B cell (primary cell): ENCODE measurements at regions not wholly inside any gene's neighbourhood (a gene's known extent, or its start where the extent isn't known, plus 50 kb on each side); places are given as distances from the start of the nearest gene placed in this dataset.

Experiments
- ATAC-seq: fragments of 200-7000 bp; cut with Tn5 transposase; one replicate; pipeline ENCODE4 v1.10.0; 2021; ENCODE audit warnings: low read depth, mild to moderate bottlenecking, moderate number of reproducible peaks, moderate library complexity
- CTCF ChIA-PET: fragments of 350-600 bp; sonication (Branson Sonifier 250); formaldehyde crosslinking; loops from one replicate; lab custom pipeline; 2021; ENCODE audit warnings: antibody characterized with exemption, inconsistent platforms; lab: Charles Lee
- POLR2A ChIA-PET: fragments of 350-600 bp; sonication (Branson Sonifier 250); formaldehyde crosslinking; loops from one replicate; lab custom pipeline; 2021; ENCODE audit warnings: antibody characterized with exemption; lab: Charles Lee
- DNase-seq: peaks from one replicate; pipeline ENCODE4 v3.0.0; 2013
- H2AFZ ChIP-seq: 2 replicates; pipeline ENCODE4 v1.6.1; 2012; ENCODE audit warnings: mild to moderate bottlenecking, low read depth, low read length; ENCODE audit not compliant: insufficient read depth, poor library complexity, severe bottlenecking
- H3K27ac ChIP-seq, 2 donors: 1 replicate in 1 of 2; 2 replicates in 1 of 2; pipeline ENCODE4 v1.5.1; 2012 to 2013; ENCODE audit warnings: low read length in 2 of 2, mild to moderate bottlenecking in 2 of 2, moderate library complexity in 1 of 2
- H3K27me3 ChIP-seq, 4 experiments: fragments of 200-600 bp in 1 of 4; sonication (generic) in 1 of 4; replicated peaks in 1 of 4; 1 replicate in 2 of 4; 2 replicates in 2 of 4; pipeline versions ENCODE4 v1.6.1 to v1.7.0; 2013 to 2016; ENCODE audit warnings: low read length in 3 of 4, mild to moderate bottlenecking in 2 of 4, mixed read lengths in 1 of 4, moderate library complexity in 1 of 4; ENCODE audit not compliant: insufficient read depth in 4 of 4, control insufficient read depth in 3 of 4; ENCODE audit errors: control extremely low read depth in 1 of 4
- H3K36me3 ChIP-seq, 2 experiments: replicated peaks in 1 of 2; 1 replicate in 1 of 2; 2 replicates in 1 of 2; pipeline versions ENCODE4 v1.6.1 to v1.7.1; 2013; ENCODE audit warnings: low read length in 1 of 2; ENCODE audit not compliant: insufficient read depth in 2 of 2, control insufficient read depth in 1 of 2; ENCODE audit errors: control extremely low read depth in 1 of 2, extremely low read depth in 1 of 2
- H3K4me1 ChIP-seq, 2 donors: fragments of 200-600 bp in 1 of 2; sonication (generic) in 1 of 2; 1 replicate in 1 of 2; 2 replicates in 1 of 2; pipeline versions ENCODE4 v1.5.1 to v1.6.1; 2013 to 2017; ENCODE audit warnings: low read length in 2 of 2; ENCODE audit not compliant: control insufficient read depth in 2 of 2, insufficient read depth in 2 of 2
- H3K4me2 ChIP-seq: replicated peaks from 2 replicates; pipeline ENCODE3; 2012; ENCODE audit warnings: mild to moderate bottlenecking, low read depth, low read length; ENCODE audit not compliant: poor library complexity, severe bottlenecking
- H3K4me3 ChIP-seq, 5 experiments: fragments of 200-600 bp in 1 of 5; sonication (generic) in 1 of 5; 1 replicate in 3 of 5; 2 replicates in 2 of 5; pipeline versions ENCODE4 v1.5.1 to v1.7.0; 2011 to 2016; ENCODE audit warnings: low read length in 4 of 5, mild to moderate bottlenecking in 4 of 5, low read depth in 2 of 5, control low read depth in 1 of 5, moderate library complexity in 1 of 5; ENCODE audit not compliant: insufficient read depth in 1 of 5; ENCODE audit errors: control extremely low read depth in 1 of 5, extremely low read depth in 1 of 5
- H3K79me2 ChIP-seq: fragments of 200-600 bp; sonication (generic); one replicate; pipeline ENCODE4 v1.6.0; 2016; ENCODE audit warnings: low read length; ENCODE audit not compliant: control insufficient read depth, insufficient read depth
- H3K9ac ChIP-seq: fragments of 200-600 bp; sonication (generic); 2 replicates; pipeline ENCODE4 v1.6.1; 2017; ENCODE audit warnings: mild to moderate bottlenecking, low read length, moderate library complexity
- H3K9me3 ChIP-seq, 3 donors: one replicate each; pipeline versions ENCODE4 v1.6.1 to v1.7.1; 2013; ENCODE audit warnings: low read length in 2 of 3; ENCODE audit not compliant: control insufficient read depth in 2 of 3, insufficient read depth in 1 of 3; ENCODE audit errors: control extremely low read depth in 1 of 3
- H4K20me1 ChIP-seq: 2 replicates; pipeline ENCODE4 v1.6.0; 2012; ENCODE audit warnings: mild to moderate bottlenecking, low read length; ENCODE audit not compliant: insufficient read depth, control insufficient read depth, poor library complexity, severe bottlenecking
- H3K27ac Mint-ChIP-seq: one replicate; pipeline ENCODE4 v1.8.0; 2021; ENCODE audit warnings: mixed read lengths
- H3K27me3 Mint-ChIP-seq: one replicate; pipeline ENCODE4 v1.8.0; 2021; ENCODE audit warnings: mixed read lengths
- H3K4me1 Mint-ChIP-seq: one replicate; pipeline ENCODE4 v1.8.0; 2021; ENCODE audit warnings: mixed read lengths
- H3K4me3 Mint-ChIP-seq: one replicate; pipeline ENCODE4 v1.8.0; 2021; ENCODE audit warnings: mixed read lengths
- H3K9me3 Mint-ChIP-seq: one replicate; pipeline ENCODE4 v1.8.0; 2022; ENCODE audit warnings: mixed read lengths; ENCODE audit not compliant: insufficient read depth
- EZH2 ChIP-seq: IDR thresholded peaks from 2 replicates; pipeline ENCODE4 v1.6.1; 2012; ENCODE audit warnings: borderline replicate concordance, low read depth, mild to moderate bottlenecking, moderate library complexity, low read length; ENCODE audit not compliant: insufficient read depth, poor library complexity, severe bottlenecking
- WGBS: methylation state at CpG from one replicate; pipeline ENCODE4 v1.1.5; 2013; ENCODE audit warnings: missing lambda C conversion rate; ENCODE audit not compliant: insufficient coverage; 5-methylcytosine and 5-hydroxymethylcytosine counted together
- intact Hi-C: fragments of 100-400 bp; cut with micrococcal nuclease; formaldehyde crosslinking; loops from one replicate; pipeline ENCODE4 v1.10.0; 2022
- TF ChIP-seq, protein P1 (sequence below): fragments of 200-600 bp; IDR thresholded peaks from one replicate; pipeline ENCODE4 v1.8.0; 2022; ENCODE audit warnings: antibody characterized with exemption, mild to moderate bottlenecking

DNA sequence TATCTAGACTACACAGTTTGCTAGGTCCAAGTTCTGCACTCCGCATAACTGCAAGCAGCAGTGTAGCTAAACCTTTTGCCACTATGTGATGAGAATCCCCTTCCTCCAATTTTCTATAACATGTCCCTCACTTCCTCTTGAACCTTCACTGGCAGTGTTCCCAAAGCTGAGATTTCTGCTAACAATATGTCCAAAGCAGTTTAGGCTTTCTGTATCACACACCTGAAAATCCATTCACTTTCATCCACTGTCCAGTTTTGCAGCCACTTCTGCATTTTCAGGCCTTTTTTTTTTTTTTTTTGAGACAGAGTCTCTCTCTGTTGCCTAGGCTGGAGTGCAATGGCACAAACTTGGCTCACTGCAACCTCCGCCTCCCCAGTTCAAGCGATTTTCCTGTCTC is 111.1 kb downstream of the GADD45G start:
- 95% methylated on average over 1 of the region's 3 CpGs for WGBS
- Mint-ChIP-seq H3K9me3 (no peaks in the 10 kb centered on the region), H3K27me3 (no peaks in the 10 kb centered on the region), H3K27ac (no peak overlapping the region), H3K4me3 (no peak overlapping the region), H3K4me1 (peaks cover 14% of the 10 kb centered on the region)
- no peak overlapping the region for H3K4me3 ChIP-seq
- no peak for ATAC-seq
- POLR2A ChIA-PET: no interaction called here
- H3K4me2 ChIP-seq: no peak overlapping the region
- H3K36me3 ChIP-seq: no peaks in the 10 kb centered on the region
- no peaks in the 10 kb centered on the region for H4K20me1 ChIP-seq
- peaks cover 0 to 9% (median 0%) of the 10 kb centered on the region in 3 donors for H3K9me3 ChIP-seq
- TF ChIP-seq, protein P1, sequence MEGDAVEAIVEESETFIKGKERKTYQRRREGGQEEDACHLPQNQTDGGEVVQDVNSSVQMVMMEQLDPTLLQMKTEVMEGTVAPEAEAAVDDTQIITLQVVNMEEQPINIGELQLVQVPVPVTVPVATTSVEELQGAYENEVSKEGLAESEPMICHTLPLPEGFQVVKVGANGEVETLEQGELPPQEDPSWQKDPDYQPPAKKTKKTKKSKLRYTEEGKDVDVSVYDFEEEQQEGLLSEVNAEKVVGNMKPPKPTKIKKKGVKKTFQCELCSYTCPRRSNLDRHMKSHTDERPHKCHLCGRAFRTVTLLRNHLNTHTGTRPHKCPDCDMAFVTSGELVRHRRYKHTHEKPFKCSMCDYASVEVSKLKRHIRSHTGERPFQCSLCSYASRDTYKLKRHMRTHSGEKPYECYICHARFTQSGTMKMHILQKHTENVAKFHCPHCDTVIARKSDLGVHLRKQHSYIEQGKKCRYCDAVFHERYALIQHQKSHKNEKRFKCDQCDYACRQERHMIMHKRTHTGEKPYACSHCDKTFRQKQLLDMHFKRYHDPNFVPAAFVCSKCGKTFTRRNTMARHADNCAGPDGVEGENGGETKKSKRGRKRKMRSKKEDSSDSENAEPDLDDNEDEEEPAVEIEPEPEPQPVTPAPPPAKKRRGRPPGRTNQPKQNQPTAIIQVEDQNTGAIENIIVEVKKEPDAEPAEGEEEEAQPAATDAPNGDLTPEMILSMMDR: no peak
- TF ChIP-seq EZH2: no peak
- H3K79me2 ChIP-seq: no peaks in the 10 kb centered on the region
- no peaks in the 10 kb centered on the region for H3K27me3 ChIP-seq
- CTCF ChIA-PET: no interaction called here
- no peak overlapping the region for H3K9ac ChIP-seq
- DNase-seq: no peak
- intact Hi-C loops: no loop called here
- H3K4me1 ChIP-seq: no peaks in the 10 kb centered on the region
- no peak overlapping the region for H2AFZ ChIP-seq
- no peak overlapping the region for H3K27ac ChIP-seq

DNA sequence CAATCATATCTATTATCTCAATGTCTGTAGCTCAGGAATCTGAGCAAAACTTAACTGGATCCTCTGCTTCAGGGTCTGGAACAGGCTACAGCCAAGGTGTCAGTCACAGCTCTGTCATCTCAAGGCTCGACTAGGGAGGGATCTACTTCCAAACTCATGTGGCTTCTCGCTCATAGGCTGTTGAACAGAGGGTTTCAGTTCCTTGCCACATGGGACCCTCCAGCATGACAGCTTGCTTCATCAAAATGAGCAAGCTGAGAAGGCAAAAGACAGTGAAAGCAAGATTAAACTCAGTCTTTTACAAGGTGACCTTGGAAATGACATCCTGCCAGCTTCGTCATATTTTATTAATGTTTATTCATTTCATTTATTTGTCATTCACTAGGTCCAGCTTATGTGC is 111.7 kb downstream of the GADD45G start:
- no peak overlapping the region for H2AFZ ChIP-seq
- DNase-seq: no peak
- no peak overlapping the region for H3K27ac Mint-ChIP-seq
- H3K4me1 ChIP-seq: no peaks in the 10 kb centered on the region
- no peaks in the 10 kb centered on the region for H3K9me3 Mint-ChIP-seq
- intact Hi-C loops: no loop called here
- no peak overlapping the region for H3K4me2 ChIP-seq
- no peak overlapping the region for H3K4me3 ChIP-seq
- H3K9ac ChIP-seq: no peak overlapping the region
- peaks cover 11% of the 10 kb centered on the region for H3K4me1 Mint-ChIP-seq
- no peaks in the 10 kb centered on the region for H3K36me3 ChIP-seq
- H4K20me1 ChIP-seq: no peaks in the 10 kb centered on the region
- no peak overlapping the region for H3K4me3 Mint-ChIP-seq
- POLR2A ChIA-PET: no interaction called here
- H3K27ac ChIP-seq: no peak overlapping the region
- H3K79me2 ChIP-seq: no peaks in the 10 kb centered on the region
- H3K27me3 ChIP-seq: no peaks in the 10 kb centered on the region
- CTCF ChIA-PET: interaction anchor here (0.6 kb wide), 1 partner anchor 72 kb away, joined by 3 read pairs; no protein-coding TSS in a partner anchor
- H3K27me3 Mint-ChIP-seq: no peaks in the 10 kb centered on the region
- ATAC-seq: no peak
- H3K9me3 ChIP-seq: peaks cover 0 to 9% (median 0%) of the 10 kb centered on the region in 3 donors
- no peak for TF ChIP-seq EZH2
- TF ChIP-seq, protein P1: no peak
- WGBS: 15% methylated on average over 2 of the region's 3 CpGs
